ENCODE measurements at regions not wholly inside any gene's neighbourhood (a gene's known extent, or its start where the extent isn't known, plus 50 kb on each side); places are given as distances from the start of the nearest gene placed in this dataset.

DNA sequence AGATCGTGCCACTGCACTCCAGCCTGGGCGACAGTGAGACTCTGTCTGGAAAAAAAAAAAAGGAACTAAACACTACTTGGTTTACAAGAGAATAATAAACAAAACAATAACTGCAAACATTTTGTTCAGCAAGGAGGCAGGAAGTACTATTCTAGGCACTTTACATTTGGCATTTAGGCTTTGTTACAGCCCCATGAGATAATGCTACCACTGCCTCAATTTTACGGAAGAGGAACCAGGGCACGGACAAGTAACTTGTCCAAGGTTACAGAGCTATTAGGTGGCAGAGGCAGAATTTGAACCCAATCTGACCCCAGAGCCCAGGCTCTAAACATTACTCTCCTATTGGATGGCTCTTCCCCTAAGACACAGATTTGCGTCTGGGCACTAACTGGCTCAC lies 108.7 kb upstream of the AKIP1 start:
- ChIA-PET POLR2A (no interaction called here), CTCF (interaction anchor here (0.8 kb wide), 1 partner anchor 161 kb away, joined by 4 read pairs; no protein-coding TSS in a partner anchor)
- intact Hi-C loops (cut with DNase I, micrococcal nuclease) = no loop called here

DNA sequence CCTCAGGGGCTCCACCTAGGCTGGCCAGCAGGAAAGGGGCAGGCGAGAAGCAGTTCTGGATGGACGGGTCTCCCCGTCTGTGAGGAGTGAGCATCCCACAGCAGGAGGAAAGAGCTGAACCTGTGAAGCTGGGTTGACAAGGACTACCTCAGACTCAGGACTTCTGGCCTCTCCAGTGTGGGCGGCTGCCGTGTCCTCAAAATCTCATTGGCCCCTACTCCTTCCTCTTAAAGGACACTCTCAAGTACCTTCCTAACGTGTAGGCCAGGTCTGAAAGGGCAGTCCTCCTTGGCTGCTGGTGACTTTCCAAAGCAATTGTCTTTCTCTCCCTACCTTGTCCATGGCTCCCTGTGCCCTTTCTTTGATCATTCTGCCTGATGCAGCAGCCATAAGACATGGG lies 107.0 kb upstream of the AKIP1 start:
- DNase-seq (no peak), ATAC-seq (no peak)
- Mint-ChIP-seq H3K36me3 (ENCODE audit: low read depth) (no peaks in the 10 kb centered on the region), H3K27me3 (no peaks in the 10 kb centered on the region), H3K4me3 (no peak overlapping the region), H3K27ac (no peak overlapping the region), H3K4me1 (no peaks in the 10 kb centered on the region), H3K9me3 (ENCODE audit: low read depth) (no peaks in the 10 kb centered on the region)
- ChIA-PET CTCF (interaction anchor here (1.4 kb wide), 1 partner anchor 9 kb away, joined by 4 read pairs; no protein-coding TSS in a partner anchor), POLR2A (no interaction called here)
- intact Hi-C loops (cut with DNase I, micrococcal nuclease) = no loop called here

More for the DNA sequence above, 108.7 kb upstream of the AKIP1 start:
- peaks cover 6% of the 10 kb centered on the region for H3K27me3 Mint-ChIP-seq
- no peaks in the 10 kb centered on the region for H3K4me1 Mint-ChIP-seq
- no peak overlapping the region for H3K27ac Mint-ChIP-seq
- no peaks in the 10 kb centered on the region for H3K36me3 Mint-ChIP-seq (ENCODE audit: low read depth)
- H3K4me3 Mint-ChIP-seq = no peak overlapping the region
- no peaks in the 10 kb centered on the region for H3K9me3 Mint-ChIP-seq (ENCODE audit: low read depth)
- no peak for DNase-seq
- ATAC-seq = no peak

DNA sequence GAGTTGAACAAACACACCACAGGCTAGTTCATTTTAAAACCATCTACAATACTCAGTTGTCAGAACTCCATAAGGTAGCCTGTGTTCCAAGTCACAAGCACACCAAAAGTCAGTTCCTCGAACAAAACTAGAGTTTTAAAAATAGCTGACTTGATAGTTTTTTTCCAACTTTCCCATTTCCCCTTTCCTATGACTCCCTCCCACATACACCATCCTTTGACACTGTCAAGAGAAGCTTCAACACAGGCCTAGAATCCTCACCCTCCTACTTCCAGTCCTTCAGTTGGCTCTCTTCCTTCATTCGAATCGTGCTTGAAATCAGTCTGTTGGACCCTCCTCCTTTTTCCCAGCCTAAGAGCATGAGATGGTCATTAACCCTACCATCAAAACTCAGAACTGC lies 105.7 kb upstream of the AKIP1 start:
- no peak overlapping the region for H3K4me3 Mint-ChIP-seq
- ChIA-PET CTCF (interaction anchor here (0.7 kb wide), 1 partner anchor 38 kb away, joined by 3 read pairs; no protein-coding TSS in a partner anchor), POLR2A (no interaction called here)
- ATAC-seq = no peak
- intact Hi-C loops (cut with DNase I, micrococcal nuclease) = no loop called here
- H3K4me1 Mint-ChIP-seq = no peaks in the 10 kb centered on the region
- no peak for DNase-seq
- no peaks in the 10 kb centered on the region for H3K36me3 Mint-ChIP-seq (ENCODE audit: low read depth)
- H3K9me3 Mint-ChIP-seq (ENCODE audit: low read depth) = no peaks in the 10 kb centered on the region
- H3K27ac Mint-ChIP-seq = no peak overlapping the region
- H3K27me3 Mint-ChIP-seq = peaks cover 2% of the 10 kb centered on the region

DNA sequence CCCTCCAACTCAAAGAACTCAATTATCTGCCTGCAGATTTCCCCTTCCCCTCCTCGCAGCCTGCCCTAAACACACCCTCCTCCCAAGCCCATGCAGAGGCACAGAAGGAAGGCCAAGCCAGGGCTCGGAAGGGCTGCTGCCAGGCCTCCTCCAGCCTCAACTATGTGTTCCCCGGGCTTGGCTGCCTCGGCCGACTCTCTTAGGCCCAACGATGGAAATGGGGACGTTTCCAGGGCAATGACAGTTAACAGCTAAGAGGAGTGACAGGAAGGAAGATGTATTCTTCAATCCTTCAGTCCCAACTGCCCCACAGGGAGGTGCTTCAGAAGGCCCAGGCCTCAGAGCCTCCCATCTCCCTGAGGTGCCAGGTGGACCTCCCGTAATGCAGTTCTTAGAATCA lies 104.0 kb upstream of the AKIP1 start:
- H3K9me3 Mint-ChIP-seq (ENCODE audit: low read depth) = no peaks in the 10 kb centered on the region
- H3K4me3 Mint-ChIP-seq = no peak overlapping the region
- DNase-seq (no peak), ATAC-seq (no peak)
- H3K27ac Mint-ChIP-seq = no peak overlapping the region
- peaks cover 4% of the 10 kb centered on the region for H3K4me1 Mint-ChIP-seq
- ChIA-PET CTCF (interaction anchor here (0.6 to 0.7 kb wide), 2 partner anchors 58 to 1149 kb away, joined by 3 read pairs; no protein-coding TSS in a partner anchor), POLR2A (no interaction called here)
- intact Hi-C loops (cut with DNase I, micrococcal nuclease) = no loop called here
- H3K36me3 Mint-ChIP-seq (ENCODE audit: low read depth) = no peaks in the 10 kb centered on the region
- peaks cover 9% of the 10 kb centered on the region for H3K27me3 Mint-ChIP-seq

DNA sequence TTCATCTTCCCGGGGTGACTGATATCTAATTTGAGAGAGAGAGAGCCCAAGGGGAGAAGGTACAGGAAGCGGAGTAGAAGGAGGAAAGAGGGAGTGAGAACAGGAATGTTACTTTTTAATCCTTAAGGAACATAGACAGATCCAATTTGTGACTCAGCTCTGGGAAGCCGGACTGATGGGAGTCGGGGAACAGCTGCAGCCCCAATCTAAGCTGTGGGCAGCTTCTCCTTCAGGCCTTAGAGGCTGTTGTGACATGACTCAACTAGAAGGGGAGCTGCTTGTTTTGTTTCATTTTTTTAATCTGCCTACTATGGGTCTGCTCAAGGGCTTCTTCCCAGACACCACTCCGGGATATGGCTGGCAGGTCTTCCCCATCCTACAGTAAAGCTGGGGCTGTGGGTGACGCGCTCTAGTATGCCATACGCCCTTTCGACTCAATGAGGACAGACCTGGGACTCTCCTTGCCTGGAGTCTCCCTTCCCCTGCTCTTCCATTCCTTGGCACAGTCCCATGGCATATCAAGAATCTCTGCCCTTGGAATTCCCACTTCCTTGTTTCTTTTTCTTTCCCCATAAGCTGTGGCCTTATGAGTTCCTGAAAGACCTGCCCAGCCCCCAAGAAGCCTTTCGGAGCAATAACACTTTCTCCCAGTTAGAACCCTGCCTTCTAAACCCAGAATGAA lies 103.3 kb upstream of the AKIP1 start:
- Mint-ChIP-seq H3K9me3 (ENCODE audit: low read depth) (no peaks in the 10 kb centered on the region), H3K27ac (no peak overlapping the region), H3K4me1 (peaks cover 4% of the 10 kb centered on the region), H3K27me3 (peaks cover 9% of the 10 kb centered on the region), H3K36me3 (ENCODE audit: low read depth) (no peaks in the 10 kb centered on the region), H3K4me3 (no peak overlapping the region)
- intact Hi-C loops (cut with DNase I, micrococcal nuclease) = no loop called here
- ChIA-PET CTCF (interaction anchor here (0.6 to 0.7 kb wide), 3 partner anchors 58 to 1150 kb away, joined by 3 read pairs; no protein-coding TSS in a partner anchor), POLR2A (no interaction called here)
- DNase-seq (no peak), ATAC-seq (no peak)

DNA sequence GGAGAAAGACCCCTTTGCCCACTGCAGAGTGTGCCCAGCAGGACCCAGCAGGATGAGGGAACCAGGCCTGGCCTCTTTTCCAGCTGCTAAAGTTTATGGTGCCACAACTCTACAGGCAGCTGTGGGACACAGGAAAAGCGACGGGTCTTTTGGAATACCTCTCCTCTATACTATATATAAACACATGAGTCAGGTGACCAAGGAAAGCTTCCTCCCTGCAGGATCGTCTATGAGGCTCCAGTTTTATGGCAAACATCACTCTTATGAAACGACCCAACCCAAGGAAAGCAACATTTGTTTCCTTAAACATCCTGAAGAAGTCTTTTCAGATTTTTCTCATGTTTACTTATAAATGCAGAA lies 102.8 kb upstream of the AKIP1 start:
- Mint-ChIP-seq H3K27ac (no peak overlapping the region), H3K27me3 (peaks cover 9% of the 10 kb centered on the region), H3K4me1 (peaks cover 4% of the 10 kb centered on the region), H3K4me3 (no peak overlapping the region), H3K9me3 (ENCODE audit: low read depth) (no peaks in the 10 kb centered on the region), H3K36me3 (ENCODE audit: low read depth) (no peaks in the 10 kb centered on the region)
- intact Hi-C loops (cut with DNase I, micrococcal nuclease) = no loop called here
- ChIA-PET CTCF (interaction anchor here (0.6 to 1.3 kb wide), 2 partner anchors 255 to 566 kb away, joined by 3 read pairs; no protein-coding TSS in a partner anchor), POLR2A (no interaction called here)
- DNase-seq (no peak), ATAC-seq (no peak)

DNA sequence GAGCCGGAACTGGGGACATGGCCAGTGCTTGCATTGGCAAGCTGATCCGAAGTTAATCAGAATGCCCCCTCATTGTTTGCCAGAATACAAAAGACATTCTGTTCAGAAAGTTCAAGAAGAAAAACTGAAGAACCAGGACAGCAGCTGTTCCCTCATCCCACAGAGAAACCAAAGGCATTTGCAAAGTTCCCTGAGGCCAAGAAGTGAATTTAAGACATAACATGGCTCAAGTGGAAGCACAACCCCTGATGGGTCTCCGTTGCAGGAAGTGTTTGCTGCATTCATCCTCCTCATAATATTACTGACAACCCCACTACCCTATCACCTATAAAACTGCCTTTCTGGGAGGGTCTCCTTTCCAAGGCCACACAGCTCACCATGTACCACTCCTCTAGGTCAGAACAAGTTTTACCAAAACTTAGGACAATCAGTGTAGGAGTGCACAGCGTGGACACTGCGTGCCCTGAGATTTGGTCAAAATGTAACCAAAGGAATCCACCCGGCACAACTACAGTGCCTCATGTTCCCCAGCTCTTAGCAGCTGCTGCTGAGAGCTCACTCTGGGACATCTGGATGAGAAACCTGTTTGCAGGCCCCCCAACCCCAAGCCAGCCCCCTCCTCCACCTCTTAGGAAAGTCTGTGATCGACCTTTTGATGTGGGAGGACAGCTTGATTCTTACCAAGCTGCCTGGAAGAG lies 101.6 kb upstream of the AKIP1 start:
- Mint-ChIP-seq H3K27ac (no peak overlapping the region), H3K27me3 (peaks cover 9% of the 10 kb centered on the region), H3K9me3 (ENCODE audit: low read depth) (no peaks in the 10 kb centered on the region), H3K4me1 (peaks cover 4% of the 10 kb centered on the region), H3K4me3 (no peak overlapping the region), H3K36me3 (ENCODE audit: low read depth) (no peaks in the 10 kb centered on the region)
- CTCF ChIA-PET = interaction anchor here (0.5 to 1.4 kb wide), 5 partner anchors 9 to 256 kb away, joined by 3 to 6 read pairs (median 3); no protein-coding TSS in a partner anchor
- POLR2A ChIA-PET = no interaction called here
- intact Hi-C loops (cut with DNase I, micrococcal nuclease) = no loop called here
- no peak for DNase-seq
- no peak for ATAC-seq

DNA sequence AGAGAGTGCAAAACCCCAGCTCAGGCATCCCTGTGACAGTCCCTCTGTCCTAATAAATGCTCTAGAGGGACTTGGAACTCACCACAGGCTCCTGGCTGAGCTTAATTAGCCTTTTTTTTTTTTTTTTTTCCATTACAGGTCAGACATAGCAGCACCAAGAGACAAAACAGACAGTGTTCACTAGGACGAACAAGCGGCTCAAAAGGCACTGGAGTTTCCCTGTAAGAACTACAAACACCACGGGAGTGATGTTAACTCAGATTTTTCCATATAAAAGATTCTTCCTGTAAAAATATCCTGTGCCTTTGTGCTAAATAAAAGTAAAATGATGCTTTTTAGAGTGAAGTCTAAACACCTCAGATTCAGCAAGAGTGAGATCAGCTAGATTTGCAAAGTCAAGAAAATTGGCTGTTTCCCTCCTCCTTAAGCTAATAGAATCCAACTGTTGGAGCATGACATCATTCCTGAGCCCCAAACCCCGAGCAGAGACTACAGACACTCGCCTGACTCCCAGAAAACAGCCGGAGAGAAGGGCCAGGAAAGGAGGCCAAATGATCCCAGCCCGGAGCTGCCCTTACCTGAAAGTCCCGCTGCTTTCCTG lies 101.0 kb upstream of the AKIP1 start:
- no peak for DNase-seq

DNA sequence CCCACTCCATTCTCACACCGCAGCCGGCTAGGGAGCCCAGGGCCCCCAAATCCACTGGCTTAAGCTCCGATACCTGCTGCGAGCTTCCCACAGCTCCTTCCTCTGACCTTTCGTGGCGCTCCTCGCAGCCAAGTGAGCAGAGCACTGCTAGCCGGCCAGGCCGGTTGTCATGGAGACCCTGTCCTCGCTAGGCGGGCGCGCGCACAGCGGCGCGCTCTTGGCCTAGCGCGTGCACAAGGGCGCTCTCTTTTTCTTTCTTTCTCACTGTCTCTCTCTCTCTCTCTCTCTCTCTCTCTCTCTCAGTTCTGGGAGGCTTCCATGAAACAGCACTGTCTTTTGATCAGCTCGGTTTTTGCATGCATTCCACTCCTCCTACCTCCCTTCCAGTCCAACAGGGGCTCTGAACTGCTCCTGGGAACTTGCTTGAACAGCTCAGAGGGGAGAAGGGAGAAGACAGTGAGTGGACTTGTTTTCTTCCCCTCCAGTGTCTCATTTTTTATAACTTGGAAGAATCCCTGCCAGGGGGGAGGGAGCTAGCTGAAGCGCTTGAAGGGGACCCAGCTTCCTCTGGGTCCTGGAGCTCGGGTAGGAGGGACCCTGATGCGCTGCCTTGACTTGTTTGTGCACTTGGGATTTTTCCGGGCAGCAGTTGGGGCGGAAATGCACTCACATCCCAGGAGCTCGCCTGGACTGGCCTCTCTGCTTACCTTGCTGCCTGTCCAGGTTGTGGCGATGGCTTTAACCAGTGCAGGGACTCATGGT lies 100.3 kb upstream of the AKIP1 start:
- no peak for ATAC-seq

More for the DNA sequence above, 101.0 kb upstream of the AKIP1 start:
- Mint-ChIP-seq H3K27me3 (peaks cover 9% of the 10 kb centered on the region), H3K4me3 (no peak overlapping the region), H3K36me3 (ENCODE audit: low read depth) (no peaks in the 10 kb centered on the region), H3K27ac (no peak overlapping the region), H3K4me1 (peaks cover 4% of the 10 kb centered on the region), H3K9me3 (ENCODE audit: low read depth) (no peaks in the 10 kb centered on the region)
- CTCF ChIA-PET = interaction anchor here (0.5 to 1.4 kb wide), 5 partner anchors 9 to 102 kb away, joined by 3 to 6 read pairs (median 4); no protein-coding TSS in a partner anchor
- ATAC-seq = no peak
- POLR2A ChIA-PET = no interaction called here
- intact Hi-C loops (cut with DNase I, micrococcal nuclease) = loop anchor here (5.0 kb wide), 2 partner anchors 123 to 147 kb away; no protein-coding TSS in a partner anchor

DNA sequence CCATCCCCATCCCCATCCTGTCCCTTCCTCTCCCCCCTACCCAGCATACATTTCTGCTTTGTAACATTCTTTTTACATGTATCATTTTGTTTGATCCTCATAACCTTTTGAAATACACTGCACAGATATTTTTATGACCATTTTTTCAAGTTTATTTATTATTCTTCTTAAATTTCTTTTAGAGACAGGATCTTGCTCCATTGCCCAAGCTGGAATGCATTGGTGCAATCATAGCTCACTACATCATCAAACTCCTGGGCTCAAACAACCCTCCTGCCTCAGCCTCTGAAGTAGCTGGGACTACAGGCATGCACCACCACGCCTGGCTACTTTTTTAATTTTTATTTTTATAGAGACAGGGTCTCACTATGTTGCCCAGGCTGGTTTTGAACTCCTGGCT lies 99.4 kb upstream of the AKIP1 start:
- CTCF ChIA-PET = interaction anchor here (0.5 kb wide), 1 partner anchor 339 kb away, joined by 3 read pairs; no protein-coding TSS in a partner anchor
- ATAC-seq (no peak), DNase-seq (no peak)
- Mint-ChIP-seq H3K36me3 (ENCODE audit: low read depth) (no peaks in the 10 kb centered on the region), H3K4me3 (no peak overlapping the region), H3K4me1 (peaks cover 4% of the 10 kb centered on the region), H3K27ac (no peak overlapping the region), H3K27me3 (peaks cover 9% of the 10 kb centered on the region), H3K9me3 (ENCODE audit: low read depth) (no peaks in the 10 kb centered on the region)
- POLR2A ChIA-PET = interaction anchor here (0.7 kb wide), 1 partner anchor 21 kb away, joined by 3 read pairs; no protein-coding TSS in a partner anchor
- intact Hi-C loops (cut with DNase I, micrococcal nuclease) = loop anchor here (5.0 kb wide), 2 partner anchors 124 to 146 kb away; no protein-coding TSS in a partner anchor

More for the DNA sequence above, 100.3 kb upstream of the AKIP1 start:
- Mint-ChIP-seq H3K4me1 (peaks cover 4% of the 10 kb centered on the region), H3K9me3 (ENCODE audit: low read depth) (no peaks in the 10 kb centered on the region), H3K27ac (no peak overlapping the region), H3K36me3 (ENCODE audit: low read depth) (no peaks in the 10 kb centered on the region), H3K4me3 (no peak overlapping the region), H3K27me3 (peaks cover 9% of the 10 kb centered on the region)
- ChIA-PET POLR2A (no interaction called here), CTCF (interaction anchor here (0.6 to 1.4 kb wide), 4 partner anchors 10 to 364 kb away, joined by 3 to 6 read pairs (median 4); no protein-coding TSS in a partner anchor)
- peak; percentile 18 for DNase-seq
- intact Hi-C loops (cut with DNase I, micrococcal nuclease) = loop anchor here (5.0 kb wide), 2 partner anchors 123 to 147 kb away; no protein-coding TSS in a partner anchor

DNA sequence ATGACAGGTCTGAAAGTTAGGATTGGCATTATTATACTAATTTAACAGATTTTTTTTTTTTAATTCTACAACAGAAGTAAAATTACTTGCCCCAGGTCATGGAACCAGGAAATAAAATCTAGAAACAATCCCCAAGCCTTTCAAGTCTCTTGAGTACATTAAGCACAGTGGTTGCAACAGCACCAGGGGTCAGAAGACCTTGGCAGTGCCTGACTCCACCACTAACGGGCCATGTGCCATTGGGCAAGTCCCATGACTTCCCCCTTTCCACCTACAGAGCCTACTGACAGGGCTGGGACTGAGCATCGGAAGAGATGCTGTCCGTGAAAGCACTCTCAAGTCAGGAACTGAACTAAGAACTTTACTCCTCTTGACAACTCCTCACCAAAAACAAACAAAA lies 98.6 kb upstream of the AKIP1 start:
- DNase-seq (no peak), ATAC-seq (no peak)
- peaks cover 4% of the 10 kb centered on the region for H3K4me1 Mint-ChIP-seq
- ChIA-PET CTCF (interaction anchor here (1.0 to 1.2 kb wide), 2 partner anchors 9 to 14 kb away, joined by 3 to 4 read pairs; no protein-coding TSS in a partner anchor), POLR2A (no interaction called here)
- intact Hi-C loops (cut with DNase I, micrococcal nuclease) = loop anchor here (5.0 kb wide), 2 partner anchors 125 to 145 kb away; no protein-coding TSS in a partner anchor
- H3K36me3 Mint-ChIP-seq (ENCODE audit: low read depth) = no peaks in the 10 kb centered on the region
- H3K27ac Mint-ChIP-seq = no peak overlapping the region
- H3K27me3 Mint-ChIP-seq = peaks cover 9% of the 10 kb centered on the region
- no peak overlapping the region for H3K4me3 Mint-ChIP-seq
- no peaks in the 10 kb centered on the region for H3K9me3 Mint-ChIP-seq (ENCODE audit: low read depth)

Measured in activated CD4-positive, alpha-beta T cell treated with anti-CD3 and anti-CD28 coated beads for 36 hours (primary cell).